KG1 (cell line): ENCODE measurements at regions not wholly inside any gene's neighbourhood (a gene's known extent, or its start where the extent isn't known, plus 50 kb on each side); places are given as distances from the start of the nearest gene placed in this dataset.

Experiments used
- DNase-seq: peaks from one replicate; lab custom pipeline; 2025; lab: John Stamatoyannopoulos, UW

DNA sequence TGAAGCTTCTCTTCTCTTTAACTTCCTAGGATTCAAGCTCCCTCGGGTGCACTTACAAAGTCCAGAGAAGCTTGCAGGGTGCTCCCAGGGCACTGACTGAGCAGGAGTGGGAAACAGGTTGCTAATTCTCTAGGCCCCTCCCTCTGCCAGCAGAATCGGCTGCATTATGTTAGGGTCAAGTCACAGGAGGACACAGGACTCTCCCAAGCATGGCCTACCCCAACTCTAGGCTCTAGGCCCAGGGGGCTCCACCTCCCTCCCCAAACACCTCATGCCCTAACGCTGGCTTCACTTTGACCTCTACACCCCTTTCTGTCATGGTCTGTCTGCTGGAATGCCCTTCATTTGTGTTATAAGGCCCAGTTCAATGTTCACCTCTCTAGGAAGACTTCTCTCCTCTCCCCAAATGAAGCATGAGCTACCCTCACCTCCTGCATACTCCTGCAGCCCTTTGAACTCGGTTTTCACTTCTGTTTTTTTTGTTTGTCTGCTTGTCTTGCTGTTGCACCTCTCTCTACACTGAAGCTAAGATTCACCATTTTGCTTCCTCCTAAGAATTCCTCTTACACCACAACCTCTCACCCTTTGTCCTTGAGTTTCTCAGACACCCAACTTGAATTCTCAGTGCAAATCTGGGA, 521.8 kb upstream of the ID2 start:
- no peak for DNase-seq

DNA sequence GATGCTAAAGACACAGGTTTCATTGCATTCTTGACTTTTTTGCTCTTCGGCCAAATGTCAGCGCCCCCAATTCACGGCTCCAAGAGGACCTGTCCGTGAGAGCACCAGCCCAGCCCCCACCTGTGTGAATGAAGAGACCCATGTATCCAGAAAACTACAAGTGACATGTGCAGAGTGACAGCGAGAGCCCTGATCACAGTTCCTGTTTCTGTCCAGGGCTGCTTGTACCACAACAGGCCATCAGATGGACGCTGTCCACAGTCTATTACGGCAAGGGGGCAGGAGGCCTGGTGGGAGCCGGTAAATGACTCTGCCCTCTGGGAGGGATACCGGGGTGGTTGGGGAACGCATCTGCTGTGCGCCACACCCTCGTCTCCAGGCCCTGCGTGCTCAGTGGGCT, 520.9 kb upstream of the ID2 start:
- no peak for DNase-seq

DNA sequence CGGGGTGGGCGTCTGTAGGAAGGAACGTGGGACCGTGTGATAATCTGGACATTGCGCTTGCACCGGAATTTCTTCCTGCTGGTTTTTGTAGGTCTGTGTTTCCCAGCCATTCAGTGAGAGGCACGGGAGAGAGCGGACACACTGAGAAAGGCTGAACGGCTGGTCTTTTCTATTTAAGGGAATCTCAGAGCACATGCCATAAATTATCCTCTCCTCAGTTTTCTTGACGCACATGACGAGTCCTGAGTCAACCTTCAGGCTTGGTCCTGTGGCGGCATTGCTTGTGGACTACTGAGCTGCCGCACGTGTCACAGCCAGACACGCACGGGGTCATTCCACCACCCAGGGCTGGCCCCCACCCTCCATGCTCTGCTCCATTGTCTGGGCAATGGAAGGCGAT, 519.3 kb upstream of the ID2 start:
- no peak for DNase-seq

DNA sequence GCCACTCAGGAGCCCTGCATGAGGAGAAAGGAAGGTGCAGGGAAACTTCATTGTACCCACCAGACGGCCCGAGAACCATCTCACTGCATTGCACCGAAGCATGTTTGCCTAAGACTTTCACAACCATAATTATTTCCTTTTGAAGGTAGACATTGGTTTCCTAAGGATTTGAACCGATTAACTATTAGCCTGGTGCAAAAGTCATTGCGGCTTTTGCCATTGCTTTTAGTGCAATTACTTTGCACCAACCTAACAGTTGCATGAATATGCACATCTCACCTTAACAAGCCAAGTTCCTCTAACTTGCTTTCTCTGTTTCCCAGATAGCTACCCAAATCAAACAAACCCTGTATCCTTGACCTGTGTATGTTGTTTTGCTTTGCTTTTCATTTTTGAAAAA, 516.3 kb upstream of the ID2 start:
- no peak for DNase-seq

DNA sequence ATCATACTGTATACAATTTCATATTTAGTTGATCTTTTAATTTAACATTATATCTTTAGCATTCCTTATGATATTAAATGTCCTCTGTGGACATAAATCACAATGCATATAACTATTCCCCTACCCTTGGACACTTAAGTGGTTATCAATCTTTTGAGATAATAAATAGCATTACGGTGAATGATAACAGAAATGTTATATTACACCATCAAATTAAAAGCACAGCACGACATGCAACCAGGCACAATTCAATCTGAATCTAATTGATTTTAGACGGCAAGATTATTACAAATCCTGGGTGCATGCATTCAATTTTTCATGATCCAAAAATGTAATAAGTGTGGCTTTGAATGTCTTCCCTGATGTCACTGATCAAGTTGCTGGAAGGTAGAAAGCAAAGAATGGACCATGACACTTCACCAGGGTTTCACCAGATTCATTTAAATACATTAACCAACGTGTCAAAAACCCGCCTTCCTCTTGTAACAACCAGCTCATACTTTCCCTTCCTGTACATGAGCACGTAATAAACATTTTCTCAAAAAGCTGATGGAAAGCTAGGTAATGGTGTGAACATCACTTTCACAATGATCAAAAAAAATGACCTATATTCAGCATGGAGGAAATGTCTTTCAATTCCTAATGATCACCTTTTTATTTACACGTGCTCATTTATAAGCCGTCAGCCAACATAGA, 513.7 kb upstream of the ID2 start:
- no peak for DNase-seq

DNA sequence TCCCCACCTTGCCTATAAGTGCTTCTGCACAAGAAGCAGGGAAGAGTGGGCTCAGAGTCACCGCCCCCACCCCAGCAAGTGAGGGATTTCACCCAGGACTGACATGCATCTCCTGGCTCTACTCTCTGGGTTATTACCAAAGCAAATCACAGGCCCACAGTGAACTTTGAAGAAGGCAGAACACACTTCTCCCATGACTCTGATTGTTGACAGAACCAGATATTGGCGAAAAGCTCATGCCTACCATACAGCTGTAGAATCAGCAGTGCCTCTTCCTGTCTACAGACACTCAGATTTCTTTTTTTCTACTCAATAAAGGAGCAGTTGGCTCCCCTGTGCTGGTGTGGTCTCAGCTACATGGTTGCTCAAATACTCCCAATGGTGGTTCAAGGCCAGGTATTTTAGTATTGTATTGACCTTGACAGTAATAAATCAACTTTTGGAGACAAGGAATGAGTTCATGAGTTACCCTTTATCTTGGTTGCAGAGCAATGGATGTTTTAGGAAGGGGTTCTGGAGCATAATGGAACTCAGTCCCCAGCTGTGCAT, 512.9 kb upstream of the ID2 start:
- no peak for DNase-seq

DNA sequence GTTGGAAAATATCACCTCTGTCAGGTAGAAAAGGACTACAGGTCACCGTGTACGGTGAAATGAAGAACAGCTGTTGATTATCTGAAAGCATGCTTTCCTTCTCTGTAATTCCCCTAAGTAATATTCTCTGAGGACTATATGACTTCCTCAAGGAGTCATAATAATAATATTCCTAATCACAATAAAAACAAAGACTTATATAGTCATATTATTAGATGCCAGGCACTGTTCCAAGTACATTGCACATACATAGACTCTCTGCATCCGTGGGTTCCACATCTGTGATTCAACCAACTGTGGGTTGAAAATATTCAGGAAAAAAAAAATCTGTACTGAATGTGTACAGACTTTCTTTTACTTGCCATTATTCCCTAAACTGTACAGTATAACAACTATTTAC, 512.4 kb upstream of the ID2 start:
- no peak for DNase-seq

DNA sequence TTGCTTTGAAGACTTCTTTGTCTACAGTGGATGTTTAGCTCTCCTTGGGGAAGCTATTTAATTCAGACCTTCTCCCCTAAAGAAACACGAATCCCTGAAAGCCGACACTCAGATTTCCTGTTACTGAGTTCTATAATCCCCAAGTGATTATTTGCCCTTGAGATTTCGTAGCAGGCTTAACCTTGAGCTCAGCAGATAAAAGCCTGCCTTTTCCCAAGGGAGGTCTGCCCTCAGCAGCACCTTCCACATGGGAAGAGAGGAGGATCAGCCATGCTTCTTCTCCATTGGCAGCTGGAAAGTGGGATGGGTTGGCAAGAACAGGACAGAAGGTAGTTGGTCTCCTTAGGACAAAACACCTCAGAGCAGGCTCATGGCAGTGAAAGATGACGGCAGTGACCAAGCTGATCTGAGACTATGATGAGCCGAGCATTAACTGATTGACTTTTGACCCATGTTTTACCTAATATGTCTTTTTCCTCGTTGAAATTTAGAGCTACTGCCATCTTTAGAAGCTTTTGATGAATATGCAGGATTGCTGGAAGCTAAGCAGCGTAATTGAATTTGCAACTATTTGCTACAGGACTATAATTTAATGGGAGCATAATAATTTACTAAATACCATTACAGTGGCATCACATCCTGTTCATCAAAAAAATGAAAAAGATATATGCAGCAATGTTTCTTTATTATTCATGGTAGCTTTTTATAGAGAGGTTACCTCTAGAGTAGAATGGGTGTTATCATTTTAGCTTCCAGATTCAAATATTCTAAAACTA, 511.1 kb upstream of the ID2 start:
- no peak for DNase-seq

DNA sequence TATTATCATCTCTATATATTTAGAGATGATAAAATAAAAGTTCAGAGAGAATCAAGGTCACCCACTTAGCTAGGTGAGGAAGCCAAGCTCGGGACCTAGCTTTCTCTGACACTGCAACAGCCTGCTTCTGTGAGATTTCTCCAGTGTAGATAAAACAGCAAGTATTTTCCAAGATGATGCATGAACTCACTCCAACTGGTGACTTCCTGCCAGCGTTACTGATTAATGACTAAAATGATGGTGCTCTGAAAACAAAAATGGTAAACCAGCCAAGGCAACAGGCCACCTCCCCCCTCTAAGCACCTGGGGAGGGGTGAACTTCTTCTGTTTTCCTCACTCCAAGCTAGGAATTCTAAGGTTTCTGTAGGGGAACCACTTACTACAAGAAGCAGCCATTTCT, 510.2 kb upstream of the ID2 start:
- no peak for DNase-seq

DNA sequence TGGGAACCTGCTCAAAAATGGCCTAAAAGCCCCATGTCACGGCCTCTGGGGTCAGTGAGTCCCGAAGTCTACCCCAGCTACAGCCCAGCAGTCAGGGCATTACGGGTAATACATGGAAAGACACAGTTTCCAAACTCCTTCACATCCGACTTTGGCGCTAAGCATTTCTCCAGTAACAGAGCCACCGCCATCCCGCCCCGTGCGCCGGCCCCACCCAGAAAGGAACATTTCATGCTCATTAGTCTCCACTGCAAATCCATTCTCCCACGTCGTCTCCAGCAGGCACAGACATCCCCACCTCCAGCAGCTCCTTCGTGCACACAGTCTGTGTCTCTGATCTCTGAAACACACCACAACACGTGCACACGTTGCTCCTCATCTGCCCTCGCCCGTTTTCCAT, 509.2 kb upstream of the ID2 start:
- no peak for DNase-seq

DNA sequence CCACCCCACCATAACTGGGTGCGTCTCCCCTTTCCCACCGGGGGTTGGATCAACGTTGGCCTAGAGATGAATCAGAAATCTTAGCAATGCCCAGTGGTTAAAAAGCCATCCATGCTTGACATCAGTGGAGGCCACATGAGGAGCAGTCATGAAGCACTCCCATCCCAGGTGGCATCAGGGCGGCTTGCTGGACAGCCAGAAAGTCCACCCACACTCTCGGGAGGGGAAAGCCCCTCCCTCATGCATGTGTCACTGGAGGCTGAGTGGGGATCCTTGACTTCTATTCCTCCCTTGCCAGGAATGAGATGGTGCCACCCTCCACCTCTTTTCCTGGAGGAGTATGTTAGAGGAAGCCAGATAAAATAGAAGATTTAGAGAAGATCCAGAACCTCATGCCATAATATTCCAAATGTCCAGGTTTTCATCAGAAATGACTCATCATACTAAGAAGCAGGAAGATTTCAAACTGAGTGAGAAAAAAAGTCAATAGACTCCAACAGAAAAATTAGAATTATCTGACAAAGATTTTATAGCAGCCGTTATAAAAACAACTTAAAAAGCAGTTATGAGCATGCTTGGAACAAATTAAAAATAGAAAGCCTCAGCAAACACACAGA, 507.1 kb upstream of the ID2 start:
- no peak for DNase-seq

DNA sequence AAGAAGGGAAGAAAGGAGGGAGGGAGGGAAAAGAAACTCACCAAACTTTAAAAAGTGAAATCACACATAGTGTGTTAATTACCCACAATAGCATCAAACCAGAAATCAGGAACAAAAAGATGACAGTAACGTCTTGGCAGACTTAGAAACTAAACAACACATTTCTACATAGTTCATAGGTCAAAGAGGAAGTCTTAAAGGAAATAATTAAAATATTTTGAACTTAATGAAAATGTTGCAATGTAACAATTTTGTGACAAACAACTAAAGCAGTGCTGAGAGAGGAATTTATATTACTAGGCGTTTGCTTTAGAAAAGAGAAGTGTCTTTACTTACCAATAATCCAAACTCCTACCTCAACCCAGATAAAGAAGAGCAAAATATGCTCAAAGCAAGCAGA, 505.0 kb upstream of the ID2 start:
- DNase-seq, result no peak

DNA sequence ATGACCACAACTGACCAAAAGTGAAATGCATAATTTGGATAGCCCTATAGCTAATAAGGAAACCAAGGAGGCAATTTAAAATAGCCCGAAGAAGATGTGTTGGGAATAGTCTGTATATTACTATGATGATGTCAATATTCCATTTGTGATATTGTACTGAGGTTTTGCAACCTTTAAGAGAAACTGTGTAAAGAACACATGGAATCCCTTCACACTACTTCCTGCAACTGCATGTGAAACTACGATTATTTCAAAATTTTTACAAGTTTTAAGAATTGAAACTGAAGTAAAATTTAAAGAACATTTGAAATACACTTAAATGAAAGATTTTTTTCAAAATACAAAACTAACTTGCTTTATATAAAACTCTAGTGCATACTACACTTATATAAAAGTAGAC, 504.3 kb upstream of the ID2 start:
- no peak for DNase-seq

DNA sequence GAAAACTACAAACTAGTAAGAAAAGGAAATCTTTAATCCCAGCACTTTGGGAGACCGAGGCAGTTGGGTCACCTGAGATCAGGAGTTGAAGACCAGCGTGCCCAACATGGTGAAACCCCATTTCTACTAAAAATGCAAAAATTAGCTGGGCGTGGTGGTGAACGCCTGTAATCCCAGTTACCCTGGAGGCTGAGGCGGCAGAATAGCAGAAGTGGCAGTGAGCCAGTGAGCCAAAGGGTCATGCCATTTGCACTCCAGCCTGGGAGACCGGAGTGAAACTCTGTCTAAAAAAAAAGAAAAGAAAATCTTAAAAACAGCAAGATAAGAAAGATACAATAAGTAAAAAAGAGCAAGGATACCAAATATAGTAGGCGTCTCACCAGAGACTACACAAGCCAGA, 502.9 kb upstream of the ID2 start:
- no peak for DNase-seq

DNA sequence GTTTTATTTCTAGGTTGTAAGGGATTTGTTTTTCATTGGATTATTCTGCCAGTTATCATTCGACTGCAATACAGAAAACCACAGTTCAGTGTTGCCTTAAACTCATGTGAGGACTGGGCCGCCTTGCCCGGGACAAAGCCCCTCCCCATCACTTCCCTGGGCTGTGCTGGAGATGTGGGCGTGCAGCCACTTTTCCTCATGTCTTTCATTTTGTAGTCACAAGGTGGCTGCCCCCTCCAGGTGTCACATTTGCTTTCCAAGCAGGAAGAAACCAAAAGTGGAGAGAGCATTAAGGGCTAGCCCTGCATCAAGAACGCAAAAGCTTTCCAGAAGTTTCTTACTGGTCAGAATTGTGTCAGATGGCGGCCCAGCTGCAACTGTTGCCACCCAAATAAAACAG, 492.5 kb upstream of the ID2 start:
- no peak for DNase-seq

DNA sequence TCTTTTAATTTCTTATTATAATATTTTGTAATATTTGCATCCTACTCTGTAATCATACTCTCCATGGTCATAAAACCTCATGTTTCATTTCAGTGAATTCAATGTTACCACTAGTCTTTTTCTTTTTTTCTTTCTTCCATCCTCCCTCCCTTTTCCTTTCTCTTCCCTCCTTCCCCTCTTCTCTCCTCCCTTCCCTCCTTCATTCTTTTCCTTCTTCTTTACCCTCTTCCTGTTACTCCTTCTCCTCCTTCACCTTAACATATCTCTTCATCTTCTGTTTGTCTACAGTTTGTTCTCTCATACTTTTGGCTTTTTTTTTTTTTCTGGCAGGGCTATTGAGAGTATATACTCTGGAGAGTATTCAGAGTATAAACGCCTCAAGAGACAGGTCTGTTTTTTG, 491.6 kb upstream of the ID2 start:
- no peak for DNase-seq

DNA sequence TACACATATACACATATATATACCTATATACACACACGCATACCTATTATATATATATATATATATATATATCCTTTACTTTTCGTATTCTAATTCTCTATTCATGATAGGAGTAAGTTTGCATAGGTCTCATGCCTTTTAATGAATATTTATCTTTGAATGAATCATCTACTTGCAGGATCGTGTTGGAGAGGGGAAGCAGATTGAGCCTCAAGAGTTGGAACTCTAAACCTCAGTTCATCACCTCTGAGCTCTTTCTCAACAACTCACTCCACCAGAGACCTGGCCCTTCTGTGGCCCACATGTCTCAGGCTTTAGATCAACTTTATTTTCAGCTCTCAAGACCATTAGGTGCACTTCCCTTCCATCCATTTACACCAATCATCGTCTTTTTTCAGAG, 490.4 kb upstream of the ID2 start:
- DNase-seq, result no peak

DNA sequence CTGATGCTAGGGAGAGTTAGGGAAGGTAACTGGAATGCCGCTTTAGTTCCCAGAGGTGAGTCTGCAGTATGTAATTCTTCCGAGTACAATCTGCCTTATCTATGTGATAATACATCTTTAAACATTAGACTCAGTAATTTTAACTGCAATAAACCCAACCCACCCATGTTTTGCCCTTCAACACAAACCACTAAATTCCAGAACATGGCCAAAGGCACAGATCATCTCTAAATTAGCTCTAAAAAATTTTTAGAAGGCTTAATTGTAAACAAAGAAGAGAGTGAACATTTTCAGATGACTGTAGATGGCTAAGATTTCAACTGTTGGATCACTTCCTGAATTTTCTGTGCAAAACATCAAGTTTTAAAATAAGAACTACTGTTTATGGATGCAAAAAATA, 488.7 kb upstream of the ID2 start:
- DNase-seq, result no peak

DNA sequence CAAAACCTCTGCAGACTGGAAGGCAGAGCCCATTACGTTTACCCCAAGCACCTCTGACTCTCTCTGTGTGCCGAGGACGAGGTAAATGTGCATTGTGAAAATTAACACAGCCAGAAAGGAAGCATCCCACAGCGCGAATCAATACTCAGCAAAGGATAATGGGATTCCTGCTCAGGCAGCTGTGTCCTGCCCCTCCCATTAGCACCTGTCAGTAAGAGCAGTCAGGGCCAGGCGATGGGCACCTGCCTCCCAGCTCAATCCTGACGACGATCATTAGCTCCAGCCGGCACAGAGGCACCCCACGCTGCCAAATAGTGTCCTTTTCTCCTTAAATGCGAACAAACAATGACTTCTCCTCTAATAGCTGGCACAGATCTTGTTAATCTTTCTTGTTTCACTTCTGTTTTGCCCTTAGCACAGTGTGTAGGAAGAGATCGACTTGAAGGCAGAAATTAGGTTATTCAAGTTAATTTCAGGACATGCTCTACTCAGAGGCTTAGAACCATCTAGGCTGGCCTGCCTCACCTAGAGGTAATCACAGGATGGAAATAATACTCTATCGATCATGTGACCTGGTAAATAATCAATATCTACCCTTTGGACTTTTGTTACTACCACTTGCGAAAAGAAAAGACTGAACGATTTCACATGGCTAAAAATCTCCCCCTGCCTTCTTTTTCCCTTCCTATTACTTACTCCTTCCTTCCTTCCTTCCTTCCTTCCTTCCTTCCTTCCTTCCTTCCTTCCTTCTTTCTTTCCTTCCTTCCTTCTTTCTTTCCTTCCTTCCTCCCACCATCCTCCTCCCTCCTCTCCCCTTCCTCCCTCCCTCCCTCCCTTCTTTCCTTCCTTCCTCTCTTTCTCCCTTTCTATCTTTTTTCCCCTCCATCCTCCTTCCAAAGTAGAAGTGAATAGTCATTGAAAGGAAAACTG, 487.9 kb upstream of the ID2 start:
- no peak for DNase-seq

DNA sequence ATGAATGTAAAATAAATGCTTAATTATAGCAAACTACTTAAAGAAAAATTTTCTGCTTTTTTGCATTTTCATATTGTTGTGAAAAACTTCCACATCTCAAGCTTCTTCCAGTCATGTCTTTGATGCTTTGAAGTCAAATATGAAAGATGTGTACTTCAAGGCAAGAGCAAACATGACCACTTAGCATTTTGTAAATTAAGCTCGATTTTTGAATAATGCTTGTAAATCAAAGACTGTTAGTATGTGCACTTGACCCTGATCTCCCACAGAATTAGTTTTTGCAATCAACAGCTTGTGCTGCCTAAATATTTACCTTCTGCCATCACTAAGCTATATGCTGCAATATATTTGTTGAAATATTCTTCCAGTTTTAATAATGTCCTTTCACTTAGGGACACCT, 486.1 kb upstream of the ID2 start:
- DNase-seq, result no peak

DNA sequence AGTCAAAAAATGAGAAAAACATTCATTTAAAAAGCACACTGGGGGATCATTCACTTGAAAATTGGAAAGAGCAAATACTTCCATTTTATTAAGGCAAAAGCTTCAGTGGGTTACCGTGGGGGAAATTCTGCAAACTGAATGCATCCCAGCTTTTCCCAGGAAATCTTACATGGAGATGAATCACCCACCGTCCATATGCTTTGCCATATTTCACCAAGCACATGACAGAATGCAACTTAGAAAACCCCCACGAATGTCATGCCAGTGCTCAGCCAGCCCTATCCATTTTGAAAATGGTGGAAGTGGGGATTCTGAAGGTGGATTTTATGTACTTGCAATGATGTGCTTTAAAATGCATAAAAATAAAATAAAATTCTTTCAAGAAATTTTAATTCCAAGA, 485.5 kb upstream of the ID2 start:
- DNase-seq, result no peak

DNA sequence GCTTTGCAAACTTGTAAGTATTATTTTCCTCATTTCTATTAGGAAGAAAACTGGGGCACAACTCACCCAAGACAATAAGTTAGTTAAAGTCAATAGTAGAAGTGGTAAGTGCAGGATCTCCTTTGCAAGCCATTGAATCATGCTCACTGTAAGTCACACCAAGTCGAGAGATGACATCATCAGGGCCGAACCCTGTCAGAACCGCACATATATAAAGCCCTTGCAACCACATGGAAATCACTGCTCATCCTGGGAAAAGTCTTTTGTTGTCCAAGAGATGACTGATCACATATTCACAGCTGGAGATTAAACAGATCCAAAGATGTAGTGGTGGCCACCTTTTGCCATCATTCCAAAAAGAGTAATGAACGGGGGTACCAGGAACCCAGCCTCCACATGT, 484.8 kb upstream of the ID2 start:
- DNase-seq, result no peak
